HG02610 (cell line): ENCODE measurements at regions not wholly inside any gene's neighbourhood (a gene's known extent, or its start where the extent isn't known, plus 50 kb on each side); places are given as distances from the start of the nearest gene placed in this dataset.

Experiments
- ATAC-seq: cut with Tn5 transposase; IDR thresholded peaks from one replicate; pipeline ENCODE4 v1.9.1; 2021; ENCODE audit warnings: mild to moderate bottlenecking, moderate library complexity; ENCODE audit not compliant: unreplicated experiment

DNA sequence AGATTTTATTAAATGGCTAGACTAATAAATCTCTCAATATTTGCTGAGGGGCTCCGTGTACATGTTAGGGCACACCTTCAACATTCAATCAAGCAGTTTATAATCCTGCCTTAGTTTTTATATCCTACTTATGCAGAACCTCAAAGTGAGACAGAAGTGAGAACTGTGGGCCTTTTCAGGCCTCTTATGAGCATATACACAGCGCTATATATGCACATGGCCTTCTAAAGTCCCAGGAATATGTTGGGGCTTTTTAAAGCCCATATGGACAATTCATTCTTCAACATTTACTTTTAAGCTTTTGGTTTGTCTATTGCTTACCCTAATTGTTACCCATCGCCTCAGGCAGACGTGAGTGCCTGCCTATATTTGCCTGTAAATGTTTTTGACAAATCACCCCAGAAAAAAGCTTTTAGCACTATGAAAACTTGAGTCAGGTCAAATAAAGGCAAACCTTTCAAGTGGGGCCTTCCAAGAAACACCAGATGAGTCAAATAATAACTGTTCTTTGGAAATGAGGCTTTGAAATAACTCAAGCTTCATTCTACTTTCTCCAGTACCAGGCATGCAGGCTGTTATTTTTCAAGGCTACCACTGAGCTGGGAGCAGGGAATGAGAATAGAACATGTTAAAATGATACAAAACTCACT is 58.2 kb downstream of the ESM1 start:
- ATAC-seq: no peak

DNA sequence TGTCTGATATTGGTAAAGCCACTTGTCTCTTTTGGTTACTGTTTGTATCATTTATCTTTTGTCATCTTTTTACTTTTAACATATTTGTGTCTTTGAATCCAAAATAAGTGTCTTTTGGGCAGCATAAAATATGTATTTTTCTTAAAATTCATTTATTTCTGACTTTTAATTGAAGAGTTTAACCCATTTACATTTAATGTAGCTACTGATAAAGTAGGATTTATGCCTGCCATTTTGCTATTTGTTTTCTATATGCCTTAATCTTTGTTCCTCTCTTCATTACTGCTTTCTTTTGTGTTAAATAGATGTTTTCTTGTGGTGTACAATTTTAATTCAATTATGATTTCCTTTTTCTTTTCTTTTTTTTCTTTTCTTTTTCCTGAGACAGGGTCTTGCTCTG is 60.9 kb downstream of the ESM1 start:
- no peak for ATAC-seq

DNA sequence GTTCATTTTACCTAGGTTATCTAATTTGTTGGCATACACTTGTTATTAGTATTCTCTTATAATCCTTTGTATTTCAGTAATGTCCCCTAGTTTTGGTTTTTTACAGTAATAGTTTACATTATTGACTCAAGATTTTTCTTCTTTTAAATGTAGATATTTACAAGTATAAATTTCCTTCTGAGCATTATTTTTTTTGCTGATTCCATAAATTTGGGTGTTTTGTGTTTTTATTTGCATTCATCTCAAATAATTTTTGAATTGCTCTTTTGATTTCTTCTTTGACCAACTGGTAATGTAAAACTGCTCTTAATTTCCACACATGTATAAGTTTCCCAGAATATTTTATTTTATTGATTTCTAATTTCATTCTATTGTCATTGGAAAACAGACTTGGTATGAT is 68.1 kb downstream of the ESM1 start:
- ATAC-seq: no peak

DNA sequence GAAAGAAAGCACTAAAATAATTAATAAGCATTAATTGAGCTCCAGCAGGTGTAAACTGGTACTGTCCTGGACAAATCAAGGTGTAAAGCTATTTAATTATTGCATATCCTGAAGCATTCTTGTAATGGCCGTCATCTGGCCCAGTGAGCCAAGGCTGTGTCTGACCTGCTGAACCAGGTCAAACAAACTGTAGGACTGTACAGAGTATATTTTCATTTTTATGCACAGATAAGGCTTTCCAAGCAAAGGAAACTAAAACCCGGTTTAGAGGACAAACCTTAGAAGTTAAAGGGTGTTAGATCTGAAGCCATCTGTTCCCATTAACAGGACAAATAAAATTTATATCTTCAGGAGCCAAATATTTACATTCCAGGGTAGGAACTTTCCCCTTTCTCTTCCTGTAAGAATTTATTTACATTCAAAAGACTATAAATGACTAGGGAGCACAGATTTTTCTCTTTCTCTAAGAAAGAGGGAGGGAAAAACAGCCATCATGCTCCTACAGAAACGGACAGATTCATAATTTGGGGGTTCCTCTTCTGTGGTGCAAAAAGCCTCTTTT is 69.8 kb downstream of the ESM1 start:
- no peak for ATAC-seq

DNA sequence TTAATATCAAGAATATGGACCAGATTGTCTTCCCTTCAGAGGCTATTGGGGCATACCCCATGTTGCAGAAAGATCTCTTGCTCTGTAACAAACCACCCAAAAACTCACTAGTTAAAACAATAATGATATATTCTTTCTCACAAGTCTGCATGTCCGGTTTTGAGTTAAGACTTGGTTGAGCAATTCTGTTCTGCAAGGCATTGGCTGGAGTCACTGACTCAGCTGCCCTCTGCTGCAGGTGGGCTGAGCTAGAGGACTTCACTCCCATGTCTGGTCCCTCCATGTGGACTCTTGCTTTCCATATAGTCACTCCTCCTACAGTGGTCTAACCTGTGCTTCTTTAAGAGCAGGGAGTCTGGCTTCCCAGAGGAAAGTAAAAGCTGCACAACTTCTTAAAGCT is 73.4 kb downstream of the ESM1 start:
- no peak for ATAC-seq

DNA sequence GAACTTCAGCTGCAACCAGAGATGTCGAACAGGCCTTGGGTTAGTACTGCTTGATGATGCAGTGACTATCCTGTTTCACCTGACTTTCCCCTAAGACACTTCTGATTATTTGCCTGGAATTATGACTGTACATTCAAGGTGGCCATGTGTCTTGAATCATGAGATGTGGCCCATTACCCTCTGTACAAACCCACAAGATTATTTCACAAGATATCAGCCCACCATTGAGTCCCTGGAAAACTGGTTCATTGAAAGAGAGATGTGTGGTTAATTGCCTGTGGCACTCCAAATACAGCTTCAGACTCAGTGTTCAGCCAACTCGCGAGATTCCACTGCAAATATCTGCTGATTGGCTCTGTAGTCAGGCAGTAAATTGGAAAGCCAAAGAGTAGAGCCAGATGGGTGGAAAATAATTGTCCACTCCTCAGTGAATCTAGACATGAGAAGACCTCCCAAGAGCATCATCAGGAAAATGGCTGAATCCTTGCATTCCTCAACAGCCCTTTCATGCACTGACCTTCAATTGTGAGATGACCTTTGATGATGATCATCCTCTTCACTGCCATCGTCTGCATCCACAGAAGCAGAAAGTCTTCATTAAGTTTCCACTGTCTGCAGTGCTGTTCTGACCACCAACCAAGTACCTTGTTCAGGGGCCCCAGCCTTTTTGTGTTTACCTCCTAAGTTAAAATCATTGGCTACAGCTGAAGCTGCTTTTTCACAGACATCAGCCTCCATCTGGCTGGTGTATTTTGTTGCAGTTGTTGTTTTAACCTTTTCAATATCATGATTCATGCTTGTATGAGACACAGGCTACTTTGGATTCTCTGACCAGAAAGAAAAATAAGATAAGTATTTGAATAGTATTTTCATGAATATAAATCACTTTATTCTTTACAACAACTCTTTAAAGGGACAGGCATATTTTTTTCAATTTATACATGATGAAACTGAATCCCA is 75.2 kb downstream of the ESM1 start:
- ATAC-seq: no peak

DNA sequence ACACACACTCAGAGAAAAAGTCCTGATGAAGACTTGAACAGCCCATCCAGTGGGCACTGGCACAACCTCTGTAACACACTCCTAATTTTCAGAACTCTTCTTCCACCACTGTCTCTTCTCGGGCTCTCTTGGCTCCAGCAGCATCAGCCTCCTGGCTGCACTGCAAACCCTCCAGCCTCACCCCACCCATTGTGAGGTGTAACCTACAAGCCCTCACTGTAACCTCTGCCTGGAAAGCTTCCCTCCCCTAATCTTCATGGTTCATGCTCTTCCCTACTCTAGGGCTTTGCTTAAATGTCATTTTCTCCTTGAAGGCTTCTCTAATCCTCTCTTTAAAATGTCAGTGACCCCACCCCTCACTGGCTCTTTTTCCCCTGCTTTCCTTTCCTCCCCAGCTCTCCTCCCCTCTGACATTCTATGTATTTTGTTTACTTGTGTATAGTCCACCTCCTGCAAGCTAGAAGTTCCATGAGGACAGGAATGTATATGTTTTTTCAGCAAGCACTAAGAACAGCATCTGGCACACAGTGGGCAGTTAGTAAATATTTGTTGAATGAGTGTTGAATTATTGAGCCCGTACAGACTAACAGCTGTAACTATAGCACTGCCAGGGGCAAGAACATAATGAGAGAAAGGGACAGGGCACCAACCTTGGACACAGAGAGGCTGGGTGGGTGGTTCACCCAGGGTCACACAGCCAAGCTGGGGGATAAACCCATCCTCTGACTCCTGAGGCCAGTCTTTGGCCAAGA is 76.4 kb downstream of the ESM1 start:
- ATAC-seq: no peak

DNA sequence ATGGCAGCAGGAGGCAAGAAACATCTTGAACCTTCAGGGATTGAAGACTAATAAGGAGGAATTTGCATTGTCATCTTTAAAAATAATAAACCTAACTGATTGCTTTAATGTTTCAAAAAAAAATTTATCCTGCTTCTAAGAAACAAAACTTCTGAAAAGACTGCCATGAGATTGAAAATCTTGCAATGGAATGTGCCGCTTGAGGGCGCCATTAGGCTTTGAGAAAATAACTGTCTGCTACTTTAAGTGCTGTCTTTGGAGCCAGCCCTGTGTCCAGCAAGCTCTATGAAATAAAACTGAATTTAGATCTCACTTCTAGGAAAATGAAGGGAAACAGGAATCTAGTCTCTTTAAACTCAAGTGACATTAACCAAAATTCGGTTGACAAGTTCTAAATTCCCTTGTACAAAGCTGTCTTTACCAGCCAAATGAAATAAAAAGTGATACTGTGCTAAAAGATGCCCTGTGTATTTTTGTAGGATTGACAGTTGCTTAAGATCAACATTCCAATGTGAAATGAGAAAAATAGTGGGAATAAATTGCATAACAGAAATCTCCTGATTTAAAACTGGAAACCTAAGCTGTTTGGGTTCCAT is 79.4 kb downstream of the ESM1 start:
- ATAC-seq: no peak

DNA sequence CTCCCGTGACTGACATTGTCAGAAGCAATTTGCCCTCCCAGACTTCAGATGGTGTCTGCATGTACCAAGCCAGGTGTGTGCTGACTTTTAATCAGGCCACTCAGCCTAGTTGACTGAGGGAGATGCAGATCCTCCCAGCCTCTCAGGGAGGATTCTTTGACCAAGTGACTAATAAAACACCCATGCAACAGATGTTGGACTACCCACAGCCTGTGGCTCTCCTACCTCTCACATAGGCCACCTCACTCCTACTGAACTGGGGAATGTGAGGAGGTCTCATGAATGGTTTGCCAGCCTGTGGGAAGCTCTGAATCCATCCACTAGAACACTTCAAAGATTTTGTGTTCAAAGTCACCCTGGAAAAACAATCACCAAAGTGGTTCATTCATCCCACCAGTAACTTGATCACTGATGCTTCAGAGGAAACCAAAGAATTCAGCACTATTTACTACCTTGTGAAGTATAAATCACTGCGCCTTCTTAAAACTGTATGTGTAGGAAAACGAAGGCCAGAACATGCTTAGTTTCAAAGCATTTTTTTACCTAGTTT is 80.1 kb downstream of the ESM1 start:
- no peak for ATAC-seq

DNA sequence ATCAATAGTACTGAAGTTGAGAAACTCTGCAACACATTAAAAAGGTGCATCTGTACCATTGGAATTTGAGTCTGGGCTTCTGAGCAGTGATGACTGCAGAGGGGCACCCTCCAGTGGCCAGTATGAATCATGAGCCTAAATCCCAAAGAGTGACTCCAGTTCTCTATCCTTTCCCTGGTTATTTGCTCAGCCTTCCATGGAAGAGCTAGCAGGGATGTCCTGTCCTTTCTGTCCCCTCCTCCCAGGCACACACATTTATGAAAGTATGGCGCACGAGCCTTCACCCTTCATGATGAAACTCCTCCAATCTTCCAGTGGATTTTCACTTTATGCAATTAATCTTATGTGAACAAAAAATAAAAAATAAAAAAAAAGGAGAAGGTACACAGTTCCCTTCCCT is 81.0 kb downstream of the ESM1 start:
- no peak for ATAC-seq

DNA sequence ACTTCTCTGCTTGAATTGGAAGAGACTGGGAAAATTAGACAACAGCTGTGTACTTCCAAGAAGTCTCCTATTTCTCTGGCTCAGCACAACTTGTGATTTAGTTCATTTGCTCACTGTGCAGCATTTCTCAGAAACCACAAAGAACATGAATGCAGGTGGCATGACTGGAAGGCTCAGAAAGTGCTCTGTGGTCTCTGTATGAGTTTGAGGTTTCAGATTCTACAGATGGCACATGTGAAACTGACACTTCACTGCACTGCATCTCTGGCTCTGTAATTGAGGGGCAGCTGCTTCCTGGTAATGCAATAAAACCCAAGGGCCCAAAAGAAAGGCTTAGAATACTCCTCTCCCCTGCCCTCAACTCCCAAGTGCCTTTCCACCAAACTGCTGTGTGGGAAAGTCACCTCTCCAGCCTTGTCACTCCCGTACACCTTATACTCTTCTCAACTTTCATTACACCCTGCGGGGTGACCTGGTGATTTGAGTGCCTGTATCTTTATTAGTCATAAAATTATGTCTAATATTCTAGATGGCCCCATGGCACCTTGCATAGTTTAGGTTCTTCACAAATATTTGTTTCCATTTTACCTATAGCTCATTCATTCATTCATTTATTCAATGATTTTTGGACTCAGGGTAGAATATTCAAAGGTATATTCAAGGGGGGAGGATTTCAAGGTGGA is 82.5 kb downstream of the ESM1 start:
- ATAC-seq: peak; percentile 99

DNA sequence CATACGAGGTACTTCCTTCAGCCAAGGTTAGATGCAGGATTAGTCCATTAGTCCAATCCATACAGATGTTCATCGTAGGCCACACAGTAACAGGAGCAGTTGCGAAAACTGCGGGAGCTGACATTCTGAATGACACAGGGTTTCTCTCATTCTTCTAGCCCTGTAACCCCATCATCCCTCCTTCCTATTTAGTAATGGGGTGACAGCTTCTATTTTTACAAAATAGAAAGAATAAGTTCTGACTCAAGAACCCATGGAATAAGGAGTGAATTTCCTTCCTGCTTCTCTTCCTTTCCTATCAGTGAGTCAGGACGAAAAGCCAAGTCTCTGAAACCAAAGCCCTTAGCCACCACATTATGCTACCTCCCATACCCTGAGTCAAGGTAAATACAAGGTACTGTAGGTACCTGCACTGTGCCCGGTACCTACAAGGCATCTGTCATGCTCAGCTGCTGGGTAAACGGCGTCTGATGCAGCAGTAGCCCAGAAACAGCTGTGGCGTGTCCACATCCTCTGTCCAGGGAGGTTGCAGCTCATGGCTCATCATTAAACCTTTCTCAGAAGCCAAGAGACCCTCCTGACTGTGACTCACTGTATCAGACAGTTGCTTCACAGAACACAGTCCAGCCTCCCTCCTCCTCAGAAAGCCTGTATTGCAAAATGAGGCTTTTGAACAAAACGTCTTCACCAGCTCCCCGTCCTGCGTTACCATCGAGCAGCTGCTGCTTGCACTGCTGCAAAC is 84.2 kb downstream of the ESM1 start:
- ATAC-seq: no peak

DNA sequence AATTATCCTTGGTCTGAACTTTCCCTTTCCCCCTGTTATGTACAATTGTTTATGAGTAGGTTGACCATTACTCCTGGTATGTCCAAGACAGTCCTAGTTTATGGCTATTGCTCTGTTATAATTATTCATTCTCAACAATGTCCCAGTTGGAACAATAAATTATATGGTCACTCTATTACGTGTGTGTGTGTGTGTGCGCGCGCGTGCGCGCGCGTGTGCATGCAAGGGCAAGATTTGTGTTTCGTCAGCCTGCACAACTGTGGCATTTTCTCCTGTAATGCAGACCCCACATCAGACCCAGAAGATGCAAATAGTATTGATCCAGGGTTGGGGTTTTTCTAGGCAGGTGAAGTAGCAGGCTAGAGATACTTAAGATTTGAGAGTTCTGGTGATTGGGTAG is 88.4 kb downstream of the ESM1 start:
- no peak for ATAC-seq

DNA sequence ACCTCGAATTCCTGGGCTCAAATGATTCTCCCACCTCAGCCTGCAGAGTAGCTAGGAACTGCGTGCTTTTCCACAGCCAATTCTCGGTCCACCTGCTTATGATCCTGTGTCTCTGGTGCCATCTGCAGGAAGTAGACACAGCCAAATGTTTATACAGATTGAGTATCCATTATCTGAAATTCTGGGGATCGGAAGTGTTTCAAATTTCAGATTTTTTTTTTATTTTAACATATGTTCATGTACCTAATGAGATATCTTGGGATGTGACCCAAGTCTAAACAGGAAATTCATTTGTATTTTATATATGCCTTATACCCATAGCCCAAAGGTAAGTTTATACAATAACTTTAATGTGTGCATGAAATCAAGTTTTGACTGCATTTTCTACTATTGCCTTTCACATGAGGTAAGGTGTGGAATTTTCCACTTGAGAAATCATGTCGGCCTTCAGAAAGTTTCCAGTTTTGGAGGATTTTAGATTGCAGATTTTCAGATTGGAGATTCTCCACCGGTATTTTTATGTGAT is 89.5 kb downstream of the ESM1 start:
- ATAC-seq: no peak

DNA sequence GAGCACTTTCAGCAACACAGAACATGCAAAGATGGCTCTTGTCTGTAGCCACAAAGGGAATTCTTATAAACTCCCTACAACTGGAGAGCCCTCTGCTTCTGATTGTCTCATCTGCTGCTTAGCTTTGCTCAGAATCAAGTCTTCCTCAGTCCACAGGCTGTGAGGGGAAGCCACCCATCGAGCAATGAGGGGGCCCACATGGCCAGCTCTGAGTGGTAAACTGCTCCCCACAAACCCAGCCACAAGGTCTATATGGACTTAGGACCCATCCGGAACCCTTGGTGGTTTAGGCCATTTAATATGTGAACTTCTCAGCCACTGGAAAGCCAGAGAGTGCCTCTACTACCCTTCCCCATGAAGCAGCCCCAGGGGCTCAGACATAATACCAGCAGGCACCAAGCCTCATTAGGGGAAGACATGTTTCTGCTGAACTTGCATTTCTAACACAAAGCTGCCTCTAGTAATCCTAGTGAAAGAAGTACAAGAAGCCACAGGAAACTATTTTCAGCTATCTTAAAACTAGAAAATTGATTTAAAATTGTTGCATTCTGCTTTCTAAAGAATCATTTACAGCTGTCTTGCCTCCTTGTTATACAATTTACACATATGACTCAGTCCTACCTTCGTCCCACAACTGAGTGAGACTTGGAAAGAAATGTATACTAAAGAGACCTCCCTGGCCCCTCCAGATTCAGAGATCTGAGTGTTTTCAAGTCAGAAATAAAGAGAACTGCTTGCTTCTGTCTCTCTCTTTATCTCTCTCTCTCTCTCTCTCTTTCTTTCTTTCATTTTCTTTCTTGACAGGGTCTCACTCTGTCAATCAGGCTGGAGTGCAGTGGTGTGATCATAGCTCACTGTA is 90.2 kb downstream of the ESM1 start:
- ATAC-seq: no peak

DNA sequence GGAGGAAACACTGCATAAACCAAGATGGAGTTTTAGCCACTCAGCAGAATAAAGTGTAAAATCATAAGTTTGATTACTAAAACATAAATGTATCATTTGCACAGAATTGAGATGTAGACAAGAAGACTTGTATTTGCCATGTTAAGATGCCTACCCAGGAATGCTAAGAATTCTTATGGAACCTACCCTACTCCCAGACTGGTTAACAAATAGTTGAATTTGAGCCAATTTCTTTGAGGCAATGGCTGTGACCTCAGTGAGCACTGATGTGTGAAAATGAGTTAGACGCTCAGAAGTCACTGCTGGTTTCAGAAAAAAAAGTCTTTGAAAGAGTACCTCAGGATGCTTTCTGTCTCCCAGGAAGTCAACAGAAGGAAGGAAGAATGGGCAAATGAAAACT is 95.6 kb downstream of the ESM1 start:
- no peak for ATAC-seq

DNA sequence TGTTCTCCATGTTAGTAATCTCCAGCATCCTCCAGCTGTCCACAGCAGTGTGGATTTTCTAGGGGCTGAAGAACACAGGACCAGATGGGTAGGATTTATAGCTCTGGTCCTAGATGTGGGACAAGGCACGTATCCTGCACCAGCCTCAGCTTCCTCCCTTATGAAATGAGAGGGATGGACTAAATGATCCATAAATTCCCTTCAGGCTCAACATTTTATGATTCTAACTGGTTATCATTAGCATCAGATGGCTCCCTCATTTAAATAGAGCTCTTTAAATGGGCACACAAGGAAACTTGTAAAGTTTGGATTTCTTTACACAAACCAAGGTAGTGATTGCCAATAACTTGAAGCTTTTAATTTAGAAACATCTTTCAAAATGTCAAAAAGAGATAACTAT is 97.7 kb downstream of the ESM1 start:
- no peak for ATAC-seq

DNA sequence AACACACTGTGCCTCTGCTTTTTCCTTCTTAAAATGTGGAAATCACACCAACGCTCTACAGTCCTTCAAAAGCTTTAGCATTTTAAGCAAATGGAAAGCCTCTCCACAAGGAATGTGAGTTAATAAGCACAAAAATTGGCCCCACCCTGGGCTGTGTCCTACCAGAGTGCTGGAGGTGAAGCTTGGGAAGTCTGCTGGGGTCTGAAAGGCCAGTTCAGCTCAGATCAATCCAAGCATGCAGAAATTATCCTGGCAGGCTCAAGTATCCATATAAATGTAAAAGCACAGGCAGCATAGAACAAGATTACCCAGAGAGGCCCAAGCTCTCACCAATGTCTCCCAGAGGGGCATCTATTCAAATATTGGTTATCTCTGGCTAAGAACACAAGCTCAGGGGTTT is 98.5 kb downstream of the ESM1 start:
- no peak for ATAC-seq
